SK-N-SH (cell line): ENCODE measurements at regions not wholly inside any gene's neighbourhood (a gene's known extent, or its start where the extent isn't known, plus 50 kb on each side); places are given as distances from the start of the nearest gene placed in this dataset.

Experiments
- EP300 ChIP-seq, 2 experiments: IDR thresholded peaks; 2 replicates each; pipeline versions ENCODE4 v1.4.0 to v1.6.1; 2012; ENCODE audit warnings: borderline replicate concordance in 1 of 2, low read depth in 1 of 2, low read length in 1 of 2
- FOSL2 ChIP-seq: IDR thresholded peaks from 2 replicates; pipeline ENCODE4 v1.4.0; 2012; ENCODE audit warnings: low read depth, mild to moderate bottlenecking, moderate library complexity, borderline replicate concordance
- GABPA ChIP-seq: IDR thresholded peaks from 2 replicates; pipeline ENCODE4 v1.4.0; 2012; ENCODE audit warnings: low read depth, mild to moderate bottlenecking
- MAX ChIP-seq: IDR thresholded peaks from 2 replicates; pipeline ENCODE4 v1.4.0; 2012; ENCODE audit warnings: low read depth
- YY1 ChIP-seq: IDR thresholded peaks from 2 replicates; pipeline ENCODE4 v1.4.0; 2012; ENCODE audit warnings: low read depth, mild to moderate bottlenecking
- TF ChIP-seq, protein P1 (sequence below): IDR thresholded peaks from 2 replicates; pipeline ENCODE4 v1.4.0; 2012; ENCODE audit warnings: low read depth, borderline replicate concordance
- TF ChIP-seq, protein P2 (sequence below): fragments of 200-600 bp; sonication (generic); IDR thresholded peaks from 2 replicates; pipeline ENCODE4 v1.6.1; 2017; ENCODE audit warnings: antibody characterized with exemption, mild to moderate bottlenecking, moderate library complexity
- TF ChIP-seq, protein P3 (sequence below): IDR thresholded peaks from 2 replicates; pipeline ENCODE4 v1.6.1; 2012; ENCODE audit warnings: mild to moderate bottlenecking, low read depth, low read length, moderate library complexity

- TF ChIP-seq, protein P1, sequence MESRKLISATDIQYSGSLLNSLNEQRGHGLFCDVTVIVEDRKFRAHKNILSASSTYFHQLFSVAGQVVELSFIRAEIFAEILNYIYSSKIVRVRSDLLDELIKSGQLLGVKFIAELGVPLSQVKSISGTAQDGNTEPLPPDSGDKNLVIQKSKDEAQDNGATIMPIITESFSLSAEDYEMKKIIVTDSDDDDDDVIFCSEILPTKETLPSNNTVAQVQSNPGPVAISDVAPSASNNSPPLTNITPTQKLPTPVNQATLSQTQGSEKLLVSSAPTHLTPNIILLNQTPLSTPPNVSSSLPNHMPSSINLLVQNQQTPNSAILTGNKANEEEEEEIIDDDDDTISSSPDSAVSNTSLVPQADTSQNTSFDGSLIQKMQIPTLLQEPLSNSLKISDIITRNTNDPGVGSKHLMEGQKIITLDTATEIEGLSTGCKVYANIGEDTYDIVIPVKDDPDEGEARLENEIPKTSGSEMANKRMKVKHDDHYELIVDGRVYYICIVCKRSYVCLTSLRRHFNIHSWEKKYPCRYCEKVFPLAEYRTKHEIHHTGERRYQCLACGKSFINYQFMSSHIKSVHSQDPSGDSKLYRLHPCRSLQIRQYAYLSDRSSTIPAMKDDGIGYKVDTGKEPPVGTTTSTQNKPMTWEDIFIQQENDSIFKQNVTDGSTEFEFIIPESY: no peak
- TF ChIP-seq YY1: no peak
- TF ChIP-seq EP300 (IDR thresholded peaks at IDR 0.05; ENCODE audit: borderline replicate concordance in 1 of 2, low read depth in 1 of 2, low read length in 1 of 2): no peak
- TF ChIP-seq, protein P2, sequence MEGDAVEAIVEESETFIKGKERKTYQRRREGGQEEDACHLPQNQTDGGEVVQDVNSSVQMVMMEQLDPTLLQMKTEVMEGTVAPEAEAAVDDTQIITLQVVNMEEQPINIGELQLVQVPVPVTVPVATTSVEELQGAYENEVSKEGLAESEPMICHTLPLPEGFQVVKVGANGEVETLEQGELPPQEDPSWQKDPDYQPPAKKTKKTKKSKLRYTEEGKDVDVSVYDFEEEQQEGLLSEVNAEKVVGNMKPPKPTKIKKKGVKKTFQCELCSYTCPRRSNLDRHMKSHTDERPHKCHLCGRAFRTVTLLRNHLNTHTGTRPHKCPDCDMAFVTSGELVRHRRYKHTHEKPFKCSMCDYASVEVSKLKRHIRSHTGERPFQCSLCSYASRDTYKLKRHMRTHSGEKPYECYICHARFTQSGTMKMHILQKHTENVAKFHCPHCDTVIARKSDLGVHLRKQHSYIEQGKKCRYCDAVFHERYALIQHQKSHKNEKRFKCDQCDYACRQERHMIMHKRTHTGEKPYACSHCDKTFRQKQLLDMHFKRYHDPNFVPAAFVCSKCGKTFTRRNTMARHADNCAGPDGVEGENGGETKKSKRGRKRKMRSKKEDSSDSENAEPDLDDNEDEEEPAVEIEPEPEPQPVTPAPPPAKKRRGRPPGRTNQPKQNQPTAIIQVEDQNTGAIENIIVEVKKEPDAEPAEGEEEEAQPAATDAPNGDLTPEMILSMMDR: no peak
- TF ChIP-seq, protein P3, sequence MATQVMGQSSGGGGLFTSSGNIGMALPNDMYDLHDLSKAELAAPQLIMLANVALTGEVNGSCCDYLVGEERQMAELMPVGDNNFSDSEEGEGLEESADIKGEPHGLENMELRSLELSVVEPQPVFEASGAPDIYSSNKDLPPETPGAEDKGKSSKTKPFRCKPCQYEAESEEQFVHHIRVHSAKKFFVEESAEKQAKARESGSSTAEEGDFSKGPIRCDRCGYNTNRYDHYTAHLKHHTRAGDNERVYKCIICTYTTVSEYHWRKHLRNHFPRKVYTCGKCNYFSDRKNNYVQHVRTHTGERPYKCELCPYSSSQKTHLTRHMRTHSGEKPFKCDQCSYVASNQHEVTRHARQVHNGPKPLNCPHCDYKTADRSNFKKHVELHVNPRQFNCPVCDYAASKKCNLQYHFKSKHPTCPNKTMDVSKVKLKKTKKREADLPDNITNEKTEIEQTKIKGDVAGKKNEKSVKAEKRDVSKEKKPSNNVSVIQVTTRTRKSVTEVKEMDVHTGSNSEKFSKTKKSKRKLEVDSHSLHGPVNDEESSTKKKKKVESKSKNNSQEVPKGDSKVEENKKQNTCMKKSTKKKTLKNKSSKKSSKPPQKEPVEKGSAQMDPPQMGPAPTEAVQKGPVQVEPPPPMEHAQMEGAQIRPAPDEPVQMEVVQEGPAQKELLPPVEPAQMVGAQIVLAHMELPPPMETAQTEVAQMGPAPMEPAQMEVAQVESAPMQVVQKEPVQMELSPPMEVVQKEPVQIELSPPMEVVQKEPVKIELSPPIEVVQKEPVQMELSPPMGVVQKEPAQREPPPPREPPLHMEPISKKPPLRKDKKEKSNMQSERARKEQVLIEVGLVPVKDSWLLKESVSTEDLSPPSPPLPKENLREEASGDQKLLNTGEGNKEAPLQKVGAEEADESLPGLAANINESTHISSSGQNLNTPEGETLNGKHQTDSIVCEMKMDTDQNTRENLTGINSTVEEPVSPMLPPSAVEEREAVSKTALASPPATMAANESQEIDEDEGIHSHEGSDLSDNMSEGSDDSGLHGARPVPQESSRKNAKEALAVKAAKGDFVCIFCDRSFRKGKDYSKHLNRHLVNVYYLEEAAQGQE: no peak
- no peak for TF ChIP-seq MAX
- TF ChIP-seq FOSL2: no peak
- TF ChIP-seq GABPA: no peak
These were observed 221.4 kb upstream of the SEMA3C start for GRCh38 chr7:81140252-81140651.
